Right forelimb (tissue), 1 donor: ENCODE measurements at regions not wholly inside any gene's neighbourhood (a gene's known extent, or its start where the extent isn't known, plus 50 kb on each side); places are given as distances from the start of the nearest gene placed in this dataset.
"Not testable (repeated sequence)": the region's sequence is repeated elsewhere in the genome, so short reads cannot be mapped to it uniquely, and the experiment has no call there.

Experiments
- DNase-seq: peaks from one replicate; pipeline ENCODE4 v3.0.0-alpha.2; 2018

- no peak for DNase-seq
Observed at GRCh38 chr3:83251490-83251889, 1490.0 kb upstream of the GBE1 start.

GRCh38 chr3:83250613-83251012 lies 1489.2 kb upstream of the GBE1 start:
- DNase-seq = no peak

GRCh38 chr3:83248454-83248853 lies 1487.0 kb upstream of the GBE1 start:
- no peak for DNase-seq

- no peak for DNase-seq
Observed at GRCh38 chr3:83235180-83235814, 1473.9 kb upstream of the GBE1 start.

- no peak for DNase-seq
Observed at GRCh38 chr3:83233715-83234114, 1472.3 kb upstream of the GBE1 start.

- no peak for DNase-seq
Observed at GRCh38 chr3:83230841-83231240, 1469.4 kb upstream of the GBE1 start.

- no peak for DNase-seq
Observed at GRCh38 chr3:83230376-83230775, 1468.9 kb upstream of the GBE1 start.

GRCh38 chr3:83226751-83227150 lies 1465.3 kb upstream of the GBE1 start:
- DNase-seq = no peak

- DNase-seq = no peak
Observed at GRCh38 chr3:83224101-83224868, 1462.8 kb upstream of the GBE1 start.

GRCh38 chr3:83218383-83219200 lies 1457.1 kb upstream of the GBE1 start:
- DNase-seq = no peak

- not testable (repeated sequence) for DNase-seq
Observed at GRCh38 chr3:83217595-83218118, 1456.2 kb upstream of the GBE1 start.

- DNase-seq = no peak
Observed at GRCh38 chr3:83216919-83217594, 1455.6 kb upstream of the GBE1 start.

- DNase-seq = no peak
Observed at GRCh38 chr3:83195243-83195642, 1433.8 kb upstream of the GBE1 start.

- no peak for DNase-seq
Observed at GRCh38 chr3:83193526-83193925, 1432.1 kb upstream of the GBE1 start.

- no peak for DNase-seq
Observed at GRCh38 chr3:83189634-83190033, 1428.2 kb upstream of the GBE1 start.

- no peak for DNase-seq
Observed at GRCh38 chr3:83169473-83169872, 1408.0 kb upstream of the GBE1 start.

GRCh38 chr3:83150896-83151295 lies 1389.5 kb upstream of the GBE1 start:
- no peak for DNase-seq

- DNase-seq = no peak
Observed at GRCh38 chr3:83140983-83141382, 1379.5 kb upstream of the GBE1 start.

- no peak for DNase-seq
Observed at GRCh38 chr3:83131236-83131635, 1369.8 kb upstream of the GBE1 start.

GRCh38 chr3:83122774-83123350 lies 1361.4 kb upstream of the GBE1 start:
- no peak for DNase-seq

- no peak for DNase-seq
Observed at GRCh38 chr3:83093222-83093572, 1331.8 kb upstream of the GBE1 start.

- no peak for DNase-seq
Observed at GRCh38 chr3:83092521-83093221, 1331.2 kb upstream of the GBE1 start.
